ENCODE measurements at regions not wholly inside any gene's neighbourhood (a gene's known extent, or its start where the extent isn't known, plus 50 kb on each side); places are given as distances from the start of the nearest gene placed in this dataset.

GRCh38 chr1:116276532-116276931 lies 96.5 kb upstream of the ATP1A1 start:
- ATAC-seq (ENCODE audit: low read depth) = no peak
- no peak overlapping the region for H2BK20ac ChIP-seq (ENCODE audit: low read depth, low read length)
- H3K18ac ChIP-seq (ENCODE audit: low read depth, low read length) = no peak overlapping the region
- no peaks in the 10 kb centered on the region for H3K79me1 ChIP-seq (ENCODE audit: low read depth in 1 of 2, low read length in 2 of 2)
- no peak overlapping the region for H3K4me3 ChIP-seq (ENCODE audit: insufficient read depth, low read depth, low read length)
- no peaks in the 10 kb centered on the region for H3K4me1 ChIP-seq (ENCODE audit: control insufficient read depth, insufficient read depth, low read length)
- no peaks in the 10 kb centered on the region for H3K36me3 ChIP-seq (ENCODE audit: control insufficient read depth, insufficient read depth, low read length)
- no peak overlapping the region for H3K56ac ChIP-seq (ENCODE audit: extremely low read depth, insufficient read depth, low read length)
- no peak overlapping the region for H4K91ac ChIP-seq (ENCODE audit: insufficient read depth, low read depth, low read length)
- H3K23ac ChIP-seq (ENCODE audit: low read depth, low read length) = no peak overlapping the region
- TF ChIP-seq CEBPB (IDR thresholded peaks at IDR 0.05; ENCODE audit: low read depth, low read length) = no peak
- TF ChIP-seq FOS (IDR thresholded peaks at IDR 0.05; ENCODE audit: low read depth, low read length) = no peak
- dilution Hi-C loops (cut with HindIII; ENCODE audit: low sequenced_read_pairs, unreplicated experiment) (no loop called here), intact Hi-C loops (cut with micrococcal nuclease) (no loop called here), in situ Hi-C loops (cut with MboI; ENCODE audit: low sequenced_read_pairs) (no loop called here)
- ChIA-PET CTCF (no interaction called here), POLR2A (ENCODE audit: unreplicated experiment) (no interaction called here)
- 79% methylated on average over 4 of the region's 7 CpGs; no CpG with 5 or more reads in 1 of the 2 experiments for WGBS, 2 experiments (ENCODE audit: extremely low coverage in 2 of 2, insufficient read length in 1 of 2)
- no peak overlapping the region for H2AFZ ChIP-seq (replicated peaks; ENCODE audit: low read length, poor library complexity)
- H3K4me2 ChIP-seq (ENCODE audit: low read depth, low read length) = no peak overlapping the region
- H2BK120ac ChIP-seq (ENCODE audit: low read depth, low read length) = no peak overlapping the region
- H3K9me3 ChIP-seq (ENCODE audit: control insufficient read depth, insufficient read depth, low read length) = no peaks in the 10 kb centered on the region
- no peak overlapping the region for H4K8ac ChIP-seq (ENCODE audit: low read depth in 2 of 2, low read length in 2 of 2)
- H2AK9ac ChIP-seq (replicated peaks; ENCODE audit: low read depth, low read length, poor library complexity) = no peak overlapping the region
- no peak overlapping the region for H3K9ac ChIP-seq (ENCODE audit: low read depth, low read length)
- BruUV-seq (replicated peaks) = no TSS peak
- no peak overlapping the region for H2AK5ac ChIP-seq (ENCODE audit: low read depth, low read length)
- no peak overlapping the region for H4K5ac ChIP-seq (ENCODE audit: low read depth, low read length)
- H2BK15ac ChIP-seq (ENCODE audit: low read depth, low read length) = no peak overlapping the region
- H2BK5ac ChIP-seq (ENCODE audit: low read depth, low read length, poor library complexity, severe bottlenecking) = no peak overlapping the region
- H3K4ac ChIP-seq (ENCODE audit: low read depth, low read length) = no peak overlapping the region
- H3K9me1 ChIP-seq (ENCODE audit: insufficient read depth, low read length) = no peaks in the 10 kb centered on the region
- H3K27me3 ChIP-seq (ENCODE audit: control insufficient read depth, insufficient read depth, low read length) = no peaks in the 10 kb centered on the region
- no peaks in the 10 kb centered on the region for H4K20me1 ChIP-seq (ENCODE audit: insufficient read depth, low read length)
- no peak for DNase-seq
- H3K14ac ChIP-seq (replicated peaks; ENCODE audit: low read depth, low read length) = no peak overlapping the region
- H3K27ac ChIP-seq (ENCODE audit: insufficient read depth, low read length) = no peak overlapping the region
